NCI-H187 treated with DMSO at 0.1 percent for 48 hours (cell line): ENCODE measurements at regions not wholly inside any gene's neighbourhood (a gene's known extent, or its start where the extent isn't known, plus 50 kb on each side); places are given as distances from the start of the nearest gene placed in this dataset.
"Not testable (repeated sequence)": the region's sequence is repeated elsewhere in the genome, so short reads cannot be mapped to it uniquely, and the experiment has no call there.

Experiments used
- DNase-seq: peaks from one replicate; lab custom pipeline; 2025; lab: John Stamatoyannopoulos, UW

DNA sequence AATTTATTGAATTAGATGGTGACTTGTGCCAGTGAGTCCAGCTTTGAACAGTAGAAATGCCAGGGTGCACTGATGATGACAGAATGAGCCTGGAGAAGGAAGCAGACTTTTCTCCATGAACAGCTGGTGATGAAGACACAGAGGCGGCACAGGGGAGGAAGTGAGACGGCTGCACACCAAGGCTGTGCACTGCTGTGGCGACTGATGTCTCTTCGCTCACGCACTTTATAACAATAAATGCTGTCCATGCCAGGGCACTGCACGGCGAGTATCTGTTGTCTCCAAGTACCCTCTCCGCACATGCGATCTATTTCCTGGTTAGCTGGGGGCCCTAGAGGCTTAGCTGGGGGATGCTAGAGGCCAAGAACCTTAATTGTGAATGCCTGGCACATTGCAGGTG lies 175.2 kb downstream of the TMEM200C start:
- DNase-seq: no peak

DNA sequence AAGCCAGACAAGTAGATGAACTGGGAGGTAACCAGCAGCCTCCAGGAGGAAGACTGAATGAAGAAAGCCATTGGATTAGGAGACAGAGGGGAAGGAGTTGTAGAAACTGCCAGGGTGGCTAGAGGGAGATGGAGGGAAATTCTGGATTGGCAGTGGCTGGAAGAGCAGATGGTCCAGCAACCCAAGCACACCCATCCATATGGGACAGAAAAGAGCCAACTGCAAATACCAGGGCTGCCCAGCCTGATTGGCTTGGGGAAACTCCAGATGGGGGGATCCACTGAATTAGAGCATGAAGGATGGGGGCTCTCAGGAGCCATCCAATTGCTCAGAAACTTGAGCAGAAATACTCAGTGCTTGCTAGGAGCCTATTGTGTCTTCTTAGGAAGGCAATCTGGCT lies 173.5 kb upstream of the EPB41L3 start:
- no peak for DNase-seq

DNA sequence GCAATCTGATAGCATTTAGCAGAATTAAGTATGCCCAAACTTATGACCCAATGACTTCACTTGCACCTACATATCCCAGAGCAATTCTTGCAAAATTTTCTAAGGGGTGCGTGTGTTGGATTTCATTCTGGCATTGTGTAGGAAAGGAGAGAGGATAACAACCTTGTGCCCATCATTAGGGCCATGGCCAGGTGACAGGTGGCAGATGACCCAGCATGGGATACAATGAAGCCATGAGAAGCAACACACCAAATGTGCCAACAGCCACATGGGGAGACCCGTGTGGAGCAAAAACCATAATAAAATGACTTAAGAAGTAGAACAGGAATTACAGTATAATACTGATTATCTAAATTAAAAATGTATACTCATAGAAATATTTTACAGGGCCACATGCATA lies 166.9 kb upstream of the EPB41L3 start:
- DNase-seq: no peak

DNA sequence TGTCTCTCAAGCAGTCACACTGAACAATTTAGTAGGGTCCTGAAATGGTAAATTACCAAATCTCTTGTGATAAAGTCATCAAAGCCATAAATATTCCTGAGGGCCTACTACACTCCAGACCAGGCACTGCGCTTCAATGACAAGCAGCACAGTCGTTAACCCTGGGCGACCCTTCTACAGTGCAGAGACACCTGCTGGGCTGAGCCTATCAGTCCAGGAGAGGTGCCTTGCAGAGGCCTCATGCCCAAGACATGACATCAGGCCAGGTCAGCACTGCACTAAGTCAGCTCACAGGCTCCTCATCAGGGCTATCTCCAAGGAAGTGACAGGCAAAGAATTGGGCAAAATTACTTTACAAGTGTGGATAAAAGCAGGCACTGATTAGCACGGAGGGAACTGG lies 166.4 kb upstream of the EPB41L3 start:
- DNase-seq: no peak

DNA sequence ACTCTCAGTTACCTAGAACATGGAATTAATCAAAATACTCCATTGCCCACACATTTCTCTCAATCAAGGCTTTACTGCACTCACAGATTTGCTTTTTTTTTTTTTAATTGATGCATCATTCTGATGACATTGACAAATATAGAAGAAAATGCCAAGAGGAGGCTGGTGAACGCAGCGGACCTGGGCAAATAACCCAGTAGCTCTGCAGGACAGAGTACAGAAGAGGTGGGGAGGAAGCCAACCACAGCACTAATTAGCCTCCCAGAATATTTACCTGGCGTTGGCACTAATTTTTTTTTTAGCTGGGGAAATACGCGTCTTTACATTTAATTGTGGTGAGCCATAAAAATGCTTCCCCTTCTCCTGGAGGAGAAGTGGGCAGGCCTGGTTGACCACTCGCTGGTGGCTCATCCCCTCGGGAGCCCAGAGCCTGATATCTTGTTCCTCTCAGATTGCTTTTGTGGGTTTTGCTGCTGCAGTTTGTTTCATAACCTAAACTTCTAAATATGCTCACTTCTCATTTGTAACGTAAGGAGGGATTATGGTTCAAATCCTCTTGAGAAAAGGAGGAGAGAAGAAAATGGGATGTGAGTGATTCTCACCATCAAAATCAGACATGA lies 165.8 kb upstream of the EPB41L3 start:
- no peak for DNase-seq

DNA sequence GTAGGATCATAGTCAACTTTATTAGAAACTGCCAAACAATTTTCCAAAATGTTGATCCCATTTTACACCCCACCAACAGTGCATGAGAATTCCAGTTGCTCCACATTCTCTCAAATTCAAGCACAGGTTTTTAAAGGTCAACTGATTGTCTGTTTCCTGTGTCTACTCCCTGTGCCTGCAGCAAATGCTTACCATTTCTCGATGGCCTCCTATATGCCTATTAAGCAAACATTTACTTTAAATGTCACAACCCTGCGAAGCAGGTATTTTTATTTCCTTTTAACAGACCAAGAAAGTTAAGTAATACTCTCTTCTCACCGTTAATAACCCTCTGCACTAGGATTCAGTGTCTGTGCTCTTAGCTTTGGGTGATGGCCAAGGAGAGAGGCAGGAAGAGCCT lies 163.8 kb upstream of the EPB41L3 start:
- no peak for DNase-seq

DNA sequence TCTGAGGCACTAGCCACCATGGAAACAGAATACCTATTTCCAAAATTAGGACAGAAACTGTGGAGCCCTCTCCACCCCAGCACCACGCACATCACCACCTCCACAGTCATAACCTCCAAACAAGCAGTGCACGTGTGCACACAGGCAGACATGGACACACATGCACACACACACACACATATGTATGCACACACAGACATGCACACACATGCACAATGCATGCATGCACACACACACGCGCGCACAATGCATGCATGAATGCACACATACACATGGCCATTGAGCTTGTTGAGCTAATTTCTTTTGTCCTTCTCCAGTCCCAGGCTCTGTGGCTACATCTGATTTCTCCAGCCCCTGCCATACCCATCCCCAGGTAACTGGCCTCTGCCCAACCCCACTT lies 161.6 kb upstream of the EPB41L3 start:
- DNase-seq: no peak

DNA sequence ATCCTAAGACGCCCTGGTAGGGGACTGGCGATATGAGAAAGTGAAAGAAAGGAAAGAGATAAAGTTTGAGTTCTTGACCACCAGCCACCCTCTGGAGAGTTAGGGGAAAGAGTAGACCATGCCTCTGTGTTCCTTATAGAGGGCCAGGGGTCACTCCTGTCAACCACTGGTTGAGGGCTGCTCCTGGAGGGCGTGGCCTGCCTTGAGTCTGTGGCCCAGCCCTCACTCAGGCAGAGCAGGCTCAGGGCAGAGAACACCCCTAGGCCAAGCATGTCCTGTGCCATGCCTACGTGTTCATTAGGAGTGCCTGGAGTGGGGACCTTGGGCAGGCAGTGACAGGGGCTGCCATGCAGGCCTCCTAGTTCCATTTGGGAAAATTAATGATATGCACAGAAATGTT lies 161.1 kb upstream of the EPB41L3 start:
- DNase-seq: no peak

DNA sequence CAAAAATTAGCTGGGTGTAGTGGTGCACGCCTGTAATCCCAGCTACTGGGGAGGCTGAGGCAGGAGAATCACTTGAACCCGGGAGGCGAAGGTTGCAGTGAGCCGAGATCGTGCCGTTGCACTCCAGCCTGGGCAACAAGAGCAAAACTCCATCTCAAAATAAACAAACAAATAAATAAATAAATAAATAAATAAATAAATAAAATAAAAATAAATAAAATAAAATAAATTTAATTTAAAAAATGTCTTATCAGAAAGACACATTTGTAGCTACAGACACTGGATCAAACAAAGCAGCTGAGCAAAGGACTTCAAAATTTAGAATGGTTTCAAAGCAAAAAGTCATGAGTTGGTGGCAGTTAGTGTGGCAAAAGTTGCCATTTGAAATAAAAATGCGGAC lies 158.2 kb upstream of the EPB41L3 start:
- DNase-seq: not testable (repeated sequence)

DNA sequence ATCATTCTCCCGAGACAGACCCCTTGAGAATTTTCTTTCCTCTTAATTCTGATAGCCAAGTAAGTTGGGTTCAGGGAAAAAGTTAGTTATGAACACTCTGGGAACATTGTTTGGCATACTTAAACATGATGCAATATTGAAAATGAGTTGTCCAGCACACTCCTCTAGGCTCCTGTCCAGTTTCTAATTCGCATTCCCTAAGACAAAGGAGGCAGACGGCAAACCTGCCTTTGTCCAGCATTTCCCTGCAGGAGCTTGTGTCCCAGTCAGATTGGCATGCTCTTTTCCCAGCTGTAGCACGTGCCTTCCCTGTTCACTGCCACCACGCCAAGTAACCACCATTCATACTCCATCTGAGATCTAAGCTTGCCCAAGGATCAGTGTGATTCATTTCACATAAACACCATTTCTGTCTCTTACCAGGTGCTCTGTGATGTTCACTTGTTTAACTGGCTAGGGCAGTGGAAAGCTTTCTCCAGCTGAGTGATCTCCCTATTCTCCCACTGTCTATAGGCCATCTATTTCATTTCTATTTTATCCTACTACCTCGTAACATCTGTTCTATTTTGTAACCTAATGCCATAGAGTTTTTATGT lies 150.0 kb upstream of the EPB41L3 start:
- no peak for DNase-seq

DNA sequence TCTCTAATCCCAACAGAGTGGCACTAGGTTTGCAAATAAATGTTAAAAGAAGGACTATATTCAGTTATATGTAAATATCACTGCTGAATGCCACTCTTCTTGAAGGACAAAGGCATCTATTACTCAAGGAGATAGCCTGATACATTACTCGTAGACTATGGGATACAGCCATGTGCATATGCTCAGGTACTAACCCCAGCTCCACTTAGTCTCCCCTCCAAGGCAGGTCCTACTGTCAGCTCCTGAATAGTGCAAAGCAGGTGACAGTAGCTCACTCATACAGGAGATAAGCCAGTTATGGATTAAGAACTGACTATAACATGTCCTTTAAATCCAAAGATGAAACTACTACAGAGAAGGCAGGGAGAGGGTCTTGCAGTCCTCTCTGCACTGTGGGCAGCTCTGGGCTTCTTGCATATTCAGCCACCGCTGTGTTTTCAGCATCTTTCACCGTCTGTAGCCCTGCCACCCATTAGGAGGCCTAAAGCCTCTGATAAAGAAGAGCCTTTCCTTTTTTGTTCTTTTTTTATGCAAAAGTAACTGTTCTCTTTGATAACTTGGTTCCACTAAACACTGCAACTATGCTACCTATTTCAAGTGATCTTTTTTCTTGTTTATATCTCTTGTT lies 135.1 kb upstream of the EPB41L3 start:
- no peak for DNase-seq

DNA sequence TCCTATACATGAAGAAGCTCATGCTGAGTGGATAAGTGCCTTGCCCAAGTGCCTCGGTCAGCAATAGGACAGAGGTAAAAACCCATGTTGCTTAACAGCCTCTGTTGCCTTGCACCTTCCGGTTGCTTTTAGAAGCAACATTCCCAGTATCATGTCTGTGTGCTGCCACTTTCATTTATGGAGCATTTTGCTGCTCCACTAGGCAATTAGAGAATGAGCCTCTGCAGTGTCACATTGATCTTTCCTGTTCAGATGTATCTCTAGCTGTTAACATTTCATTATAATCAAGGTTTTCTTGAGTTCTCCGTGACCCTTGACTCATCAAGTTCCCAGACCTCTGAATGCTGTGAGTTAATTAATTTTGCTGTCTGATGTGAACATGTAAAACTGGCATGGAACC lies 134.5 kb upstream of the EPB41L3 start:
- no peak for DNase-seq

DNA sequence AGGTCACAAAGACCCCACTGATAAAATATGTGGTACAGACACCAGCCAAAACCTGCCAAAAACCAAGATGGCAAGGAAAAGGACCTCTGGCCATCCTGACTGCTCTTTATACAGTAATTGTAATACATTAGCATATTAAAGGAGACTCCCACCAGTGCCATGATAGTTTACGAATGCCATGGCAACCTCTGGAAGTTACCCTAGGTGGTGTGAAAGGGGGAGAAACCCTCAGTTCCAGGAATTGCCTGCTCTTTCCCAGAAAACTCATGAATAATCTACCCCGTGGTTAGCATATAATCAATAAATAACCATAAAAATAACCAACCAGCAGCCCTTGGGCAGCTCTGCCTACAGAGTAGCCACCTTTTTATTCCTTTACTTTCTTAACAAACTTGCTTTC lies 129.8 kb upstream of the EPB41L3 start:
- no peak for DNase-seq

DNA sequence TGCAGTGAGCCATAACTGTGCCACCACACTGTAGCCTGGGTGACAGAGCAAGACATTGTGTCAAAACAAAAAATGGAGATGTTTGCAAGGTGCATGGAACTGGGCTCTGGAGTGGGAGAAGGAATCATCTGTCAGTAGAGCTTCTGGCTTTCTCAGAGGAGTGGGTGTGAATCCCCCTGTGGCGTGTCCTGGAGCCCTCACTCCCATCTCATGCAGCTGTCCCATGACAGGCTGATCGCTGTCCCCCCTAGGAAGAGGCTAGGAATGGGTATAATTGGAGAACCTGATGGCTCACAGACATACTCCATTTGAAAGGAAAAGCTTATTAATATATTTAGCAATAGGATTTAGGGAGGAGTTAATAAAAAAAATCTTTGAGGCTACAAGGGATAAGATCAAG lies 125.8 kb upstream of the EPB41L3 start:
- no peak for DNase-seq

DNA sequence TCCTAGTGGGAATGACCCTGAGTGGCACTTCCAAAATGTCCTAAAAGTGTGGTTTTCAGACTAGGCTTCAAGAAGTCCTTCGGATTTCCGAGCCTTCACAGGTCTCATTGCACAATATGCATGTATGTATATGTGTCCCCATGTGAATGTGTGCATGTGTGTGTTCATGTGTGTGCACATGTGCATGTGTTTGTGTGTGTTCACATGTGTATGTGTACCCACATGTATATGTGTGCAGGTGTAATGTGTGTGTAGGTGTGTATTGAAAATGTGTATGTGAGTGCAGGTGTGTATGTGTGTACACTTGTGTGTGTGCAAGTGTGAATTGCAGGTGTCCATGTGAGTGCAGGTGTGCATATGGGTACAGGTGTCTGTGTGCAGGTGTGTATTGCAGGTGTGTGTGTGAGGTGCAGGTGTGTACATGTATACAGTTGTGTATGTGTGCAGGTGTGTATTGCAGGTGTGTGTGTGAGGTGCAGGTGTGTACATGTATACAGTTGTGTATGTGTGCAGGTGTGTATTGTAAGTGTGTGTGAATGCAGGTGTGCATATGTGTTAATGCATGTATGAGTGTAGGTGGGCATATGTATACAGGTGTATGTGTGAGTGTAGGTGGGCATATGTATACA lies 124.4 kb upstream of the EPB41L3 start:
- DNase-seq: no peak

DNA sequence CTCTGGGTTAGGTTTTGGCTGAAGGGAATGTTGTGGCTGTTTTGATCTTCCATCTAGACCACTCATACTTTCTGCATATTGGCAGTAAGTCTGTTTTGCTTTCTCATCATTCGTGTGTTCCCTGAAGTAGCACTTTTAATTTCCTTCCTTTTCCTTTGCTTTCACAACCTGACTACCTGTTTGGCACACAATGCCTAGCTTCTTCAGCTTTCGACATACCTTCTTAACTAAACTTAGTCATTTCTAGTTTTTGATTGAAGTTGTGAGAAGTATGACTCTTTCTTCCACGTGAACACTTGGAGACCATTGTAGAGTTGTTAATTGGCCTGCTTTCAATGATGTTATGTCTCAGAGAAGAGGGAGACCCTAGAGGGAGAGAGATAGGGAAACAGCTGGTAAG lies 123.6 kb upstream of the EPB41L3 start:
- DNase-seq: no peak

DNA sequence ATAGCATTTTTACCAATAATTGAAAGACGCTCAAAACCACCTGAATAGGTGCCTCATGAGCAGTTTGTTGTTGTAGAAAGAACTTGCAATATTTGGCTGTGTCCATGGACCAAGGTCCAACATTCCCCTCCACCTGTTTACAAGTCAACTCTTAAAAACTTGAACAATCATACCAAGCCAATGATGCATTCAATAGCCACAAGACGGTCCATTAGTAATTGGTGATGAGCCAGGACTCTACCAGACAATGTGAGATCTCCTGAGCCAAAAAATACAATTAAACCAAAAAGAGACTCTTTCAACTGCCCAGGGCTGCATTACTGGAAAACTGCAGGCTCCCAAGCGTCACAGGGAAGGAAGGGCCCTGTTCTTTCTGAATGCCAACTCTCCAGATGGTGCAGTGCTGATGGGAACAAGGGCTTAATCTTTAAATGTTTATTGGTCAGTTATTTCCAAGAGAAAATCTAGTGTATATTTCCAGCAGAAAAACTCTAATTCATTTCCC lies 118.8 kb upstream of the EPB41L3 start:
- no peak for DNase-seq

DNA sequence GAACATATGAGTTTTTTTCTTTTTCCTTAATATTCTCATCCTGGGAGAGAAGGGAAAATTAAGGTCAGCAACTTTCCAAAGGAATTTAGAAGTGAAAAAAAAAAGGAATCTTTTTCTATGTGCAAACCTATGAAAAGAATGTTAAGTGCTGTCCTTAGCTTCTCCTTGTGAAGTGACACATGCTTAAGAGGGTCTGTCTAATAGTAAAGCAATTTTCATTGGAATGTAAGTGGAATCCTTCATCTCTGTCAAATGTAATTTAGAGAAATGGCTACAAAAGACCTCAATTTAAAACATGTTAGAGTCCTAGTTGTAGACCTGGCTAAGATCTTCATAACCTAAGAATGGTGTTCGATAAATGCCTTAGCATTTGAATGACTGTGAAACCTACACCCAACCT lies 117.4 kb upstream of the EPB41L3 start:
- DNase-seq: no peak

DNA sequence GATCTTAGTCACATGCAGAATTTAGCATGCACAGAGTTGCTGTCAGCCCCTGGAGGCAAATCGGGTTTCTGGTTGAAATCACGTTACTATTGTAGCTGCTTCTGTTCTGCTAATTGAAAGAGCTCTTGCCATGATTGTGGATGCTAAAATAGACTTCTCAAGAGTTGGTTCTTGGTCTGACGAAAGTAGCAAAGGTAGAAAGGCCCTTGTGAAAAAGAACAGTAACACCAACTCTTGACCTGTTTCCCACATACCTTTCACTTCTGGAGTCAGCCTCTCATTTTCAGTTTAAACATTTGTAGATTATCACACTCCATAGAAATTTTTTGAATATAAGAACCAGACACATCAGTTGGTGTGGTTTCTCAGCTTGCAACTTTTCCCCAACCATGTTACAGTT lies 110.0 kb upstream of the EPB41L3 start:
- DNase-seq: no peak

DNA sequence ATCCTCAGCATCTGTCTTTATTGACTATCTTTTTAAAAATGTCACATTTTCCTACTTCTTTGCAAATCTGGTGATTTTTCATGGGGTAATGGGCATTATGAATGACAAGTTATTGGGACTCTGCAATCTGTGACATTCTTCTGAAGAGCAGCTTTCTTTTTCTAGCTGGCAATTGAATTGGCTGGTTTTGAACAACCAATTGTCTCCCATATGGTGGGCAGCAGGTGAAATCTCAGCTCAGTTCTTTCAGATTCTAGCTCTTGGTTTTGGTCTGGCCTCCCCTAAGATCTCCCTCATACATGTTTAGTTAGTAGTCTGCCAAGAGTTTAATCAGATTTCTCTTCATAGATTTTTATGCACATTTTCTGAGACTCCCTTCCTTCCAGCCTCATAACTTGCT lies 107.9 kb upstream of the EPB41L3 start:
- no peak for DNase-seq

DNA sequence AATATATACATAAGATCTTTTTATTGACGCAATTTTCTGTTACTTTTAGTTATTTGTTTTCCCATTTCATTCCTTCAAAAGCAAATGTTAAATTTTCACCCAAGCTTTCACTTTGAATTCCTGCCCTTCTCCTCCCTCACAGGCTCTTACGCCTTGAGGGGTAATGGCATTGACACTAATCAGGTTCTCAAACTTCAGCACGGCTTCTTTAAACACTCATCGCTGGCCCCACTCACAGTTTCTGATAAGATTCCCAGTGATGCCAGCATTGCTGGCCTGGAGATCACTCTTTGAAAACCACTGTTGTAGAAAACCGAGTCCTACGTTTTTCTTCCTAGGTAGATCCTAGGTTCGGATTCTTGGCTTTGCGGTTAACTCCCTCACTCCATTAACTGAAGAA lies 105.6 kb upstream of the EPB41L3 start:
- DNase-seq: no peak

DNA sequence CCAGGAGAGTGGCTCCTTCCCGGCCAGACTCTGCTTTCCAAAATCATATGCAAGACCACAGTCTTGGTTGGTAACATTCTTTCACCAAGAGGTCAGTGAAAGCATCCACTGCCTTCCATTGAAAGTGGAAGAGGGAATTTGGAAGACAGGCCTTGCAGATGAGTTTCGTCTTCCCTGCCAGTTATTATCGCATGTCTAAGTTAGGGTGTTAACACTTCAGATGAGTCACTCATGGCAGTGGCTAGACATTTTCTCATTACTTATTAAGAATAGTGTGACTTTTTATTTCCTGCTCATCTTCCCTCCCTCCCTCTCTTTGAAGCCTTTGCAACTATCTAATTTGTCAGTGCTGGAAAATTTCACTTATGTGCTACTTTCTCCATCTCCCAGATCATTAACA lies 102.9 kb upstream of the EPB41L3 start:
- DNase-seq: no peak

DNA sequence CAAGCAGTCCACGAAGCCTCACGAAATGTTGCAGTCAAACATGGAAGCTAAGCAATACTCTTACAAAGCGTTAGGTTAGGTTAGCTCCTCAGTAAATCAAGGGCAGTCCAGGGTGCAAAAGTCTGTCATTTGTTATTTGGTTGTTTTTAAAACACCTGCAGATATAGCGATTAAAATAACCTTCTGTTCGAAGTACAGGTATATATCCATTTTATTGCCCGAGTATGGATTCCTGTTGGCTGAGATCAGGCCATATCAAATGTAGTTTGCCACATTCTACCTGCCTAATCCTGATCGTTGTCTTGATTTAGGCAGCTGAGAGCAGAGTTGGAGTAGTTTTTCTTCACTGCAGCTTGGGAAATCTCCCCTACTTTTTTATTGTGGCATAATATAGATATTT lies 99.5 kb upstream of the EPB41L3 start:
- no peak for DNase-seq
